OCI-LY3 (cell line): ENCODE measurements at regions not wholly inside any gene's neighbourhood (a gene's known extent, or its start where the extent isn't known, plus 50 kb on each side); places are given as distances from the start of the nearest gene placed in this dataset.

Experiments used
- CTCF ChIP-seq: fragments of 200-600, 300-600 bp; sonication (generic); IDR thresholded peaks from 2 replicates; pipeline ENCODE4 v1.5.1; 2014; ENCODE audit warnings: antibody characterized with exemption, low read length, low read depth
- EZH2phosphoT487 ChIP-seq: fragments of 200-600 bp; shearing (Covaris generic); IDR thresholded peaks from 2 replicates; pipeline ENCODE4 v1.6.1; 2018; ENCODE audit warnings: antibody characterized with exemption, mixed run types, low read depth

GRCh38 chr9:8070779-8071444 lies 271.3 kb upstream of the DMAC1 start:
- TF ChIP-seq CTCF (no peak), EZH2phosphoT487 (no peak)
